K562 (cell line): ENCODE measurements at regions not wholly inside any gene's neighbourhood (a gene's known extent, or its start where the extent isn't known, plus 50 kb on each side); places are given as distances from the start of the nearest gene placed in this dataset.

ENCODE experiments used
- ATAC-seq: fragments of 200-7000 bp; cut with Tn5 transposase; 3 replicates; pipeline ENCODE4 v1.9.1; 2020; ENCODE audit warnings: moderate library complexity
- BruUV-seq: library from RNA; stranded (reverse); fragments of 400-500 nt; replicated peaks from 2 replicates; lab custom pipeline; 2021; lab: Mats Ljungman, UMichigan
- CTCF ChIA-PET: fragments of 300-600 bp; formaldehyde crosslinking; extraction: SDS; loops from one replicate; lab custom pipeline; 2021; ENCODE audit warnings: low intra/inter-chr PET ratio; lab: Yijun Ruan, JAX
- POLR2A ChIA-PET: fragments of 300-600, 350-650 bp; sonication (Branson Sonifier 250); formaldehyde crosslinking; extraction: SDS; loops from one replicate; lab custom pipeline; 2021; ENCODE audit warnings: antibody characterized with exemption, inconsistent platforms; lab: Yijun Ruan, JAX
- DNase-seq, 4 experiments: peaks; one replicate each; pipeline versions ENCODE4 v3.0.0 to v3.0.0-alpha.2; 2011 to 2018; ENCODE audit warnings: low spot score in 3 of 4, mixed read lengths in 3 of 4; ENCODE audit errors: extremely low read depth in 1 of 4
- FAIRE-seq: peaks from 2 replicates; lab custom pipeline; 2011; peaks lifted over from hg19 to GRCh38; lab: Jason Lieb, UNC
- H2AFZ ChIP-seq: 2 replicates; pipeline ENCODE4 v1.6.0; 2011; ENCODE audit warnings: low read depth, low read length, control low read depth, inconsistent platforms
- H3K27ac ChIP-seq: fragments of 200-600 bp; 3 replicates; pipeline ENCODE4 v1.8.0; 2011; ENCODE audit warnings: low read depth, mild to moderate bottlenecking, control low read depth, inconsistent platforms, low read length, moderate library complexity, mixed read lengths; ENCODE audit errors: extremely low read depth
- H3K27me3 ChIP-seq, 2 experiments: fragments of 300-600 bp in 1 of 2; 2 replicates in 1 of 2; 3 replicates in 1 of 2; pipeline versions ENCODE4 v1.6.0 to v1.8.0; 2011; ENCODE audit warnings: inconsistent platforms in 2 of 2, low read length in 2 of 2, mild to moderate bottlenecking in 1 of 2, mixed read lengths in 1 of 2, moderate library complexity in 1 of 2; ENCODE audit not compliant: control insufficient read depth in 2 of 2, insufficient read depth in 2 of 2
- H3K36me3 ChIP-seq: fragments of 300-600 bp; 3 replicates; pipeline ENCODE4 v1.8.0; 2011; ENCODE audit warnings: mild to moderate bottlenecking, low read length, inconsistent platforms; ENCODE audit not compliant: control insufficient read depth, insufficient read depth
- H3K4me1 ChIP-seq, 2 experiments: fragments of 200-600 bp in 1 of 2; replicated peaks in 1 of 2; 2 replicates in 1 of 2; 3 replicates in 1 of 2; pipeline versions ENCODE4 v1.5.1 to v1.8.0; 2011; ENCODE audit warnings: inconsistent platforms in 2 of 2, low read length in 2 of 2, mild to moderate bottlenecking in 1 of 2, mixed read lengths in 1 of 2, moderate library complexity in 1 of 2; ENCODE audit not compliant: control insufficient read depth in 2 of 2, insufficient read depth in 2 of 2
- H3K4me2 ChIP-seq: 2 replicates; pipeline ENCODE4 v1.6.1; 2011; ENCODE audit warnings: low read length, control low read depth, inconsistent platforms, mixed read lengths; ENCODE audit not compliant: insufficient read depth
- H3K4me3 ChIP-seq: fragments of 200-600 bp; sonication (generic), shearing (Covaris generic); 2 replicates; pipeline ENCODE4 v1.5.1; 2016; ENCODE audit warnings: control low read depth, inconsistent platforms
- H3K79me2 ChIP-seq: fragments of 200-600 bp; 3 replicates; pipeline ENCODE4 v1.8.0; 2011; ENCODE audit warnings: low read length, inconsistent platforms; ENCODE audit not compliant: control insufficient read depth, insufficient read depth
- H3K9ac ChIP-seq, 2 experiments: 2 replicates each; pipeline versions ENCODE4 v1.6.0 to v1.6.1; 2011; ENCODE audit warnings: low read depth in 2 of 2, low read length in 2 of 2, control low read depth in 1 of 2, inconsistent platforms in 1 of 2, mild to moderate bottlenecking in 1 of 2, mixed read lengths in 1 of 2; ENCODE audit not compliant: insufficient read depth in 1 of 2
- H3K9me1 ChIP-seq: one replicate; pipeline ENCODE4 v1.6.0; 2011; ENCODE audit warnings: inconsistent platforms, mild to moderate bottlenecking, low read length, moderate library complexity; ENCODE audit not compliant: control insufficient read depth, insufficient read depth
- H3K9me3 ChIP-seq: replicated peaks from 2 replicates; pipeline ENCODE4 v1.5.1; 2011; ENCODE audit warnings: low read depth, low read length, inconsistent platforms; ENCODE audit not compliant: control insufficient read depth, insufficient read depth
- H4K20me1 ChIP-seq: replicated peaks from 2 replicates; pipeline ENCODE4 v1.6.1; 2011; ENCODE audit warnings: low read length, inconsistent platforms, mixed read lengths; ENCODE audit not compliant: control insufficient read depth, insufficient read depth
- GTF2E2 ChIP-seq: fragments of 200-800 bp; sonication (Bioruptor generic); IDR thresholded peaks from 2 replicates; pipeline ENCODE4 v1.6.1; 2016; ENCODE audit warnings: missing genetic modification characterization, missing compliant biosample characterization
- HNRNPH1 ChIP-seq: fragments of 200-400 bp; formaldehyde crosslinking; optimal IDR thresholded peaks from 2 replicates; pipeline ENCODE3; 2017; ENCODE audit warnings: low read depth, mild to moderate bottlenecking, low read length, moderate library complexity
- HOMEZ ChIP-seq: fragments of 250-450 bp; sonication (Bioruptor Pico); IDR thresholded peaks from 2 replicates; pipeline ENCODE4 v1.4.0; 2020; ENCODE audit warnings: mild to moderate bottlenecking, moderate library complexity
- SIN3A ChIP-seq, 2 experiments: fragments of 150-350 bp in 1 of 2; IDR thresholded peaks; 2 replicates each; pipeline ENCODE4 v1.6.1; 2011 to 2016; ENCODE audit warnings: borderline replicate concordance in 2 of 2, low read depth in 2 of 2, low read length in 2 of 2, mild to moderate bottlenecking in 2 of 2, moderate library complexity in 2 of 2; ENCODE audit not compliant: control insufficient read depth in 1 of 2
- USF1 ChIP-seq: sonication (generic); formaldehyde crosslinking; IDR thresholded peaks from 2 replicates; pipeline ENCODE4 v1.9.0; 2022; ENCODE audit warnings: mild to moderate bottlenecking, missing genetic modification reagents
- ZNF347 ChIP-seq: fragments of 450-650 bp; formaldehyde crosslinking; IDR thresholded peaks from 2 replicates; pipeline ENCODE4 v1.4.0; 2020; ENCODE audit warnings: low read depth, mild to moderate bottlenecking, moderate library complexity
- WGBS: fragments of 100-300 bp; shearing (Covaris generic); methylation state at CpG from one replicate; pipeline ENCODE4 v1.1.6; 2016; ENCODE audit warnings: low coverage, mixed read lengths; ENCODE audit not compliant: insufficient coverage; ENCODE audit errors: missing lambda C conversion rate; 5-methylcytosine and 5-hydroxymethylcytosine counted together
- in situ Hi-C: fragments of 300-500 bp; cut with MboI; formaldehyde crosslinking; loops from 4 replicates; pipeline ENCODE4 v1.15.0; 2018; ENCODE audit warnings: inconsistent platforms, mixed read lengths
- intact Hi-C: fragments of 100-400 bp; cut with micrococcal nuclease; formaldehyde crosslinking; loops from 2 replicates; pipeline ENCODE4 v1.14.2; 2022

DNA sequence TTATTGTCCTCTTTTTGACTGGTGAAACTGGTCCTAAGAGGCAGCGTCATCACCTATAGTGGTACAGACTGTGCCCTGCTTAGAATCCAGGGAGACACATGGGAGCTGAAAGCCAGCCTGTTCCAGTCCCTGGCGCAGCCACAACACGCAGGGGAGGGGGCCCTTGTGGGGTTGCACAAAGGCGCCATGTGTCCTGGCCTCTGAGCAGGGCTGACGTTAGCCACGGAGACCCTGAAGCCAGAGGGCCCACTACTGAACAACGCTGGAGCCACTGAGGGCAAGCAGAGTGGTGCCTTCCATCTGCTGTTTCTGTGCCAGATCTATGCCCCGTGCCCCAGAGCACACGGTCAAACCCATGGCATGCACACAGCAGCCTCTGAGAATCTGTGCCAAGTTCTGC is 147.3 kb downstream of the ACTL7B start (continued):
- no peak for TF ChIP-seq HOMEZ (CRISPR knock-in tag)
- no peak for TF ChIP-seq SIN3A (IDR thresholded peaks at IDR 0.05; ENCODE audit: borderline replicate concordance in 2 of 2, control insufficient read depth in 1 of 2, low read depth in 2 of 2, low read length in 2 of 2)

DNA sequence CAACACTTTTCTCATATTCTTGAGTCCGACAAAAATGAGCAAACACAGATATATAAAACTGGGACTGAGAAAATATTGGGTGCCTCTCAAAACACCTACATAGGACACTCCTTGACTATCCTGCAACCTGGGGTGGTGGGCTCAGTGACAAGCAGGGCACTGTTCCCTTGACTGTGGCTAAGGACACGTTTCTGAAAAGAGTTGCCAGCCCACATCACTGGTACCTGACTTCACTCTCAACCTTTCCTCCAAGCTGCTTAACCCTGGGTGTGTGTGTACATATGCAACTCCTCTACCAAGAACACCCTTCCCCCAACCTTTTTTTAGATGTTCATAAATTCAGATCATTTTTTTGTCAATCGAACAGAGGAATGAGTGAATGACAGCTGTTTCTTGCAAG is 148.7 kb downstream of the ACTL7B start:
- no peaks in the 10 kb centered on the region for H3K79me2 ChIP-seq
- TF ChIP-seq ZNF347 (no peak), GTF2E2 (tag) (no peak), USF1 (CRISPR knock-in tag) (no peak), HNRNPH1 (no peak)
- POLR2A ChIA-PET = interaction anchor here (0.6 kb wide), 1 partner anchor 1164 kb away, joined by 4 read pairs; no protein-coding TSS in a partner anchor
- H2AFZ ChIP-seq = no peak overlapping the region
- in situ Hi-C loops = no loop called here
- no peaks in the 10 kb centered on the region for H3K4me1 ChIP-seq
- 2% methylated on average over 3 of the region's 3 CpGs for WGBS
- H3K36me3 ChIP-seq = no peaks in the 10 kb centered on the region
- CTCF ChIA-PET = no interaction called here
- no peak overlapping the region for H3K4me2 ChIP-seq
- H3K9ac ChIP-seq = no peak overlapping the region
- H3K9me1 ChIP-seq = no peaks in the 10 kb centered on the region
- intact Hi-C loops = no loop called here
- no peak overlapping the region for H3K27ac ChIP-seq
- BruUV-seq = no TSS peak
- FAIRE-seq = no peak
- no peaks in the 10 kb centered on the region for H3K27me3 ChIP-seq
- H4K20me1 ChIP-seq = 0 out of 2 replicates have a peak, but pooled peaks cover 2% of the 10 kb centered on the region
- H3K9me3 ChIP-seq = no peaks in the 10 kb centered on the region
- DNase-seq = no peak
- no peak for ATAC-seq
- no peak overlapping the region for H3K4me3 ChIP-seq
